ENCODE measurements at regions not wholly inside any gene's neighbourhood (a gene's known extent, or its start where the extent isn't known, plus 50 kb on each side); places are given as distances from the start of the nearest gene placed in this dataset.
"Not testable (repeated sequence)": the region's sequence is repeated elsewhere in the genome, so short reads cannot be mapped to it uniquely, and the experiment has no call there.

GRCh38 chr11:38721586-38722315 lies 2123.7 kb upstream of the RAG2 start:
- peak; percentile 19 for DNase-seq (ENCODE audit: low read depth)

- DNase-seq (ENCODE audit: low read depth) = no peak
These were observed 2120.6 kb upstream of the RAG2 start for GRCh38 chr11:38718659-38719058.

- DNase-seq (ENCODE audit: low read depth) = no peak
These were observed 2120.0 kb upstream of the RAG2 start for GRCh38 chr11:38718049-38718448.

- no peak for DNase-seq (ENCODE audit: low read depth)
These were observed 2113.1 kb upstream of the RAG2 start for GRCh38 chr11:38711110-38711509.

GRCh38 chr11:38710262-38710661 lies 2112.2 kb upstream of the RAG2 start:
- DNase-seq (ENCODE audit: low read depth) = no peak

- no peak for DNase-seq (ENCODE audit: low read depth)
These were observed 2102.1 kb upstream of the RAG2 start for GRCh38 chr11:38700111-38700510.

GRCh38 chr11:38693306-38693705 lies 2095.3 kb upstream of the RAG2 start:
- DNase-seq (ENCODE audit: low read depth) = no peak

- DNase-seq (ENCODE audit: low read depth) = not testable (repeated sequence)
These were observed 2092.2 kb upstream of the RAG2 start for GRCh38 chr11:38690211-38690610.

GRCh38 chr11:38687008-38687407 lies 2089.0 kb upstream of the RAG2 start:
- no peak for DNase-seq (ENCODE audit: low read depth)

- no peak for DNase-seq (ENCODE audit: low read depth)
These were observed 2085.4 kb upstream of the RAG2 start for GRCh38 chr11:38683484-38683883.

- DNase-seq (ENCODE audit: low read depth) = no peak
These were observed 2082.7 kb upstream of the RAG2 start for GRCh38 chr11:38680746-38681145.

- no peak for DNase-seq (ENCODE audit: low read depth)
These were observed 2082.1 kb upstream of the RAG2 start for GRCh38 chr11:38680166-38680565.

GRCh38 chr11:38672445-38672844 lies 2074.4 kb upstream of the RAG2 start:
- no peak for DNase-seq (ENCODE audit: low read depth)

GRCh38 chr11:38667359-38667758 lies 2069.3 kb upstream of the RAG2 start:
- DNase-seq (ENCODE audit: low read depth) = no peak

GRCh38 chr11:38648604-38649003 lies 2050.6 kb upstream of the RAG2 start:
- no peak for DNase-seq (ENCODE audit: low read depth)

- no peak for DNase-seq (ENCODE audit: low read depth)
These were observed 2048.3 kb upstream of the RAG2 start for GRCh38 chr11:38646382-38646781.

GRCh38 chr11:38640854-38641253 lies 2042.8 kb upstream of the RAG2 start:
- DNase-seq (ENCODE audit: low read depth) = no peak

- no peak for DNase-seq (ENCODE audit: low read depth)
These were observed 2014.7 kb upstream of the RAG2 start for GRCh38 chr11:38612701-38613100.

- DNase-seq (ENCODE audit: low read depth) = not testable (repeated sequence)
These were observed 2003.3 kb upstream of the RAG2 start for GRCh38 chr11:38601371-38601770.

- DNase-seq (ENCODE audit: low read depth) = no peak
These were observed 2000.4 kb upstream of the RAG2 start for GRCh38 chr11:38598418-38598817.

- not testable (repeated sequence) for DNase-seq (ENCODE audit: low read depth)
These were observed 1997.5 kb upstream of the RAG2 start for GRCh38 chr11:38595359-38596016.

- DNase-seq (ENCODE audit: low read depth) = no peak
These were observed 1996.9 kb upstream of the RAG2 start for GRCh38 chr11:38594895-38595294.

GRCh38 chr11:38593649-38594048 lies 1995.6 kb upstream of the RAG2 start:
- DNase-seq (ENCODE audit: low read depth) = no peak

GRCh38 chr11:38582756-38583155 lies 1984.7 kb upstream of the RAG2 start:
- DNase-seq (ENCODE audit: low read depth) = no peak

All from forelimb muscle (tissue), 1 donor.